Tibial artery (tissue), 4 donors: ENCODE measurements at regions not wholly inside any gene's neighbourhood (a gene's known extent, or its start where the extent isn't known, plus 50 kb on each side); places are given as distances from the start of the nearest gene placed in this dataset.

Experiments used
- DNase-seq, 2 donors: peaks; one replicate each; pipeline ENCODE4 v3.0.0-alpha.2; 2019
- H3K27ac ChIP-seq, 2 donors: fragments of 200-600 bp; sonication (generic) in 1 of 2; 1 replicate in 1 of 2; 2 replicates in 1 of 2; pipeline ENCODE4 v1.5.1; 2018 to 2019; ENCODE audit warnings: mild to moderate bottlenecking in 1 of 2
- H3K27me3 ChIP-seq, 2 donors: fragments of 200-600 bp; sonication (generic) in 1 of 2; one replicate each; pipeline versions ENCODE4 v1.5.1 to v1.6.0; 2016 to 2019
- H3K36me3 ChIP-seq, 3 donors: fragments of 200-600 bp; sonication (generic) in 2 of 3; one replicate each; pipeline ENCODE4 v1.5.1; 2016 to 2019; ENCODE audit warnings: mild to moderate bottlenecking in 2 of 3
- H3K4me1 ChIP-seq, 4 donors: fragments of 200-600 bp; sonication (generic) in 2 of 4; 1 replicate in 3 of 4; 2 replicates in 1 of 4; pipeline ENCODE4 v1.5.1; 2016 to 2019
- H3K4me3 ChIP-seq, 2 donors: fragments of 200-600 bp; sonication (generic) in 1 of 2; 1 replicate in 1 of 2; 2 replicates in 1 of 2; pipeline ENCODE4 v1.5.1; 2018 to 2019; ENCODE audit warnings: mild to moderate bottlenecking in 2 of 2
- H3K9me3 ChIP-seq, 3 donors: fragments of 200-600 bp; sonication (generic) in 1 of 3; one replicate each; pipeline ENCODE4 v1.5.1; 2016 to 2019
- CTCF ChIP-seq, 2 experiments: fragments of 200-600 bp in 1 of 2; fragments of 450-650 bp in 1 of 2; IDR thresholded peaks; one replicate each; pipeline ENCODE4 v1.5.1; 2017 to 2019; ENCODE audit warnings: antibody characterized with exemption in 2 of 2, mild to moderate bottlenecking in 1 of 2, moderate library complexity in 1 of 2
- intact Hi-C: fragments of 100-400 bp; cut with DNase I; formaldehyde crosslinking; loops from one replicate; pipeline ENCODE4 v1.15.0; 2023; ENCODE audit warnings: low total_unique reads

- Histone ChIP-seq H3K36me3 (no peaks in the 10 kb centered on the region), H3K9me3 (no peaks in the 10 kb centered on the region), H3K4me3 (no peak overlapping the region), H3K4me1 (no peaks in the 10 kb centered on the region), H3K27ac (no peak overlapping the region), H3K27me3 (no peaks in the 10 kb centered on the region)
- intact Hi-C loops: no loop called here
- no peak for DNase-seq
- TF ChIP-seq CTCF (IDR thresholded peaks at IDR 0.05): no peak
Measured at GRCh38 chr13:55090612-55091011, 2050.1 kb upstream of the PRR20A start.

- no peak for TF ChIP-seq CTCF (IDR thresholded peaks at IDR 0.05)
- Histone ChIP-seq H3K27me3 (no peaks in the 10 kb centered on the region), H3K4me3 (no peak overlapping the region), H3K36me3 (no peaks in the 10 kb centered on the region), H3K27ac (no peak overlapping the region), H3K4me1 (no peaks in the 10 kb centered on the region), H3K9me3 (no peaks in the 10 kb centered on the region)
- intact Hi-C loops: no loop called here
- no peak for DNase-seq
Measured at GRCh38 chr13:55091172-55091571, 2049.5 kb upstream of the PRR20A start.

GRCh38 chr13:55106509-55106908, 2034.2 kb upstream of the PRR20A start:
- Histone ChIP-seq H3K36me3 (no peaks in the 10 kb centered on the region), H3K4me3 (no peak overlapping the region), H3K27me3 (no peaks in the 10 kb centered on the region), H3K4me1 (no peaks in the 10 kb centered on the region), H3K27ac (no peak overlapping the region), H3K9me3 (no peaks in the 10 kb centered on the region)
- no peak for DNase-seq
- TF ChIP-seq CTCF (IDR thresholded peaks at IDR 0.05): no peak
- intact Hi-C loops: no loop called here

- intact Hi-C loops: no loop called here
- TF ChIP-seq CTCF (IDR thresholded peaks at IDR 0.05): no peak
- Histone ChIP-seq H3K4me1 (no peaks in the 10 kb centered on the region), H3K4me3 (no peak overlapping the region), H3K27me3 (no peaks in the 10 kb centered on the region), H3K9me3 (no peaks in the 10 kb centered on the region), H3K27ac (no peak overlapping the region), H3K36me3 (no peaks in the 10 kb centered on the region)
- DNase-seq: no peak
Measured at GRCh38 chr13:55120631-55121030, 2020.1 kb upstream of the PRR20A start.

GRCh38 chr13:55155046-55155445, 1985.7 kb upstream of the PRR20A start:
- Histone ChIP-seq H3K4me3 (no peak overlapping the region), H3K27me3 (no peaks in the 10 kb centered on the region), H3K9me3 (peaks cover 0 to 13% (median 6%) of the 10 kb centered on the region in 3 donors), H3K4me1 (no peaks in the 10 kb centered on the region), H3K36me3 (no peaks in the 10 kb centered on the region), H3K27ac (no peak overlapping the region)
- no peak for TF ChIP-seq CTCF (IDR thresholded peaks at IDR 0.05)
- intact Hi-C loops: no loop called here
- no peak for DNase-seq

- DNase-seq: no peak
- Histone ChIP-seq H3K4me1 (no peaks in the 10 kb centered on the region), H3K36me3 (no peaks in the 10 kb centered on the region), H3K9me3 (peaks cover 0 to 13% (median 6%) of the 10 kb centered on the region in 3 donors), H3K27me3 (no peaks in the 10 kb centered on the region), H3K27ac (no peak overlapping the region), H3K4me3 (no peak overlapping the region)
- intact Hi-C loops: no loop called here
- TF ChIP-seq CTCF (IDR thresholded peaks at IDR 0.05): no peak
Measured at GRCh38 chr13:55159765-55160164, 1981.0 kb upstream of the PRR20A start.
